Stimulated activated CD4-positive, alpha-beta T cell treated with anti-CD3 and anti-CD28 coated beads, Interleukin-2, amount 100 ng/mL, for 48 hours (primary cell): ENCODE measurements at regions not wholly inside any gene's neighbourhood (a gene's known extent, or its start where the extent isn't known, plus 50 kb on each side); places are given as distances from the start of the nearest gene placed in this dataset.
"Not testable (repeated sequence)": the region's sequence is repeated elsewhere in the genome, so short reads cannot be mapped to it uniquely, and the experiment has no call there.

ENCODE experiments used
- DNase-seq, 2 donors: peaks; one replicate each; pipeline ENCODE4 v3.0.0-alpha.2; 2020

- DNase-seq: no peak
Observed at GRCh38 chr14:82878951-82879350, 1345.3 kb upstream of the SEL1L start.

GRCh38 chr14:82879949-82880535 is 1346.4 kb upstream of the SEL1L start:
- no peak for DNase-seq

DNA sequence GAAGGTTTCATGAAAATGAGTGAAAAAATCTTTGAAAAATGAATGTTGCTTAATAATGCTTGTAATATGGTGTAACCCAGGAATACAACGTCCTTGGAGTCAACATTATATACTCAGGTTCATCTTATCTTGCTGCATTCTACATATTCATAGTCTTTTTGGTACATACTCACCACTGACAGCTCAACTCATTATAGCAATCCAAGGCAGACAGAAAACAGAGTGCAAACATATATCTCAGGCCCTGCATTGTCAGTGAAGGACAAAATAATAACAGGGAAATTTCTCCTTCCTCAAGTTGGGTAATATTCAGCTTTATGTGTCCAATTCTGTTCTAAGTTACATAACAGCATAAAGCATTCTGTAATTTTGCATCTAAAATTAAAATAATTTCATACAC is 1353.0 kb upstream of the SEL1L start:
- DNase-seq: no peak

GRCh38 chr14:82889701-82890100 is 1356.0 kb upstream of the SEL1L start:
- no peak for DNase-seq

- no peak for DNase-seq
Observed at GRCh38 chr14:82896476-82896875, 1362.8 kb upstream of the SEL1L start.

- no peak for DNase-seq
Observed at GRCh38 chr14:82897469-82898308, 1364.0 kb upstream of the SEL1L start.

- DNase-seq: no peak
Observed at GRCh38 chr14:82905762-82906161, 1372.1 kb upstream of the SEL1L start.

GRCh38 chr14:82911930-82912329 is 1378.3 kb upstream of the SEL1L start:
- DNase-seq: no peak

DNA sequence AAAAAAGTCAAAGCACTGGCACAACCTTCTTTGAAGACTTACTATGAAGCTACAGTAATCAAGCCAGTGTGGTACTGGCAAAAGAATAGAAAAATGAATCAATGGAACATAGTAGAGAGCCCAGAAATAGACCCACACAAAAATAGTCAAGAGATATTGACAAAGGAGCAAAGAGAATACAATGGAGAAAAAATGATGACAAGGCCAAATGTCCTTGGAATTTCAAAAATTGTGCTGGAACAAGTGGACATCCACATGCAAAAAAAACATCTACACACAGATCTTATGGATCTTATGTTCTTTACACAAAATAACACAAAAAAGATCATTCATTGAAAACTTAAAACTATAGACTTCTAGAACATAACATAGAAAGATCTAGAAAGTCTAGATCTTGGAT is 1379.7 kb upstream of the SEL1L start:
- no peak for DNase-seq

- no peak for DNase-seq
Observed at GRCh38 chr14:82915381-82915780, 1381.7 kb upstream of the SEL1L start.

DNA sequence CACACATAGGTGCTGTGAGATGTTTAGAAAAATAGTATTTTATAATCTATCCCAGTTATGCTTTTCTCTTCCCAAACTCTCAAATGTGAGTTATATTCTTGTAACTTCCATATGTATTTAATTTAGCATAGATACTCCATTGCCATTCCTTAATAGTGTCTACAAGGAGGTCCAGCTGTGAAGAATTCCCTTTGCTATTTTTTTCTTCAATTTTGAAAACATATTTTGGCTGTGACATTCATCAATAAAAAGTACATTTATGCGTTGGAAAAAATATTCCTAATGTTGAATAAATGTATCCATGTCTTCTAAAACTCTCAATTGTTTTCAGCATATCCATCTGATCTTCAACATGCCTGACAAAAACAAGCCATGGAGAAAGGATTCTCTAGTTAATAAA is 1402.0 kb upstream of the SEL1L start:
- no peak for DNase-seq

DNA sequence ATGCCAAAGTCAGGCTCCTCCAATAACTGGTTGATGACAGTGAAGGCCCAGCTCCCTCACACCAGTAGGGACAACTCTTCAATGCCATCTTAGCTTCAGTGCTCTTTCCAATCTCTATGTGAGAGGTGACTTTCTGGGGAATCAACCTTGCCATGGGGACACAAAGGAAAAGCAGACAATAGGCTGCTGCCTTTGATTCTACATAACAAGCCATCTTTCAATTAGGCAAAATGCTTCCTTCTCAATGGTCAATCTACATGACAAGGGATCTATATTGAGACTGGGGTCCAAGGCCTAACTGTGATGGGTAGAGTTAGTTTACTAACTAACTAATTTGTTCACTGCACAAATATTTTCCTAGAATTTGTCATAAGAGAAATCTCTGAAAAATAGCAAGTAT is 1417.5 kb upstream of the SEL1L start:
- DNase-seq: no peak

DNA sequence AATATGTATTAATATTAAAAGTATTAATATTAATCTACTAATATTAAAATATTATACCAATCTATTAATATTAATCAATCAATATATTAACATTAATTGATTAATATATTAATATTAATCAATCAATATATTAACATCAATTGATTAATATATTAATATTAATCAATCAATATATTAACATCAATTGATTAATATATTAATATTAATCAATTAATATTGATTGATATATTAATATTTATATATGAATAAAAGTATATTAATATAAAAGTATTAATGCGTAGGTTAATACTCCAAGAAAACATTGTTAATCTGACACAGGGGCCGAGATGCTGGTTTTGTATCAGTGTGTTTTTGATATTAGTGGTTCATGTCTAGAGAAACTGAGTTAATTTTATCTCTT is 1430.1 kb upstream of the SEL1L start:
- no peak for DNase-seq

GRCh38 chr14:82987502-82988124 is 1454.0 kb upstream of the SEL1L start:
- DNase-seq: no peak

DNA sequence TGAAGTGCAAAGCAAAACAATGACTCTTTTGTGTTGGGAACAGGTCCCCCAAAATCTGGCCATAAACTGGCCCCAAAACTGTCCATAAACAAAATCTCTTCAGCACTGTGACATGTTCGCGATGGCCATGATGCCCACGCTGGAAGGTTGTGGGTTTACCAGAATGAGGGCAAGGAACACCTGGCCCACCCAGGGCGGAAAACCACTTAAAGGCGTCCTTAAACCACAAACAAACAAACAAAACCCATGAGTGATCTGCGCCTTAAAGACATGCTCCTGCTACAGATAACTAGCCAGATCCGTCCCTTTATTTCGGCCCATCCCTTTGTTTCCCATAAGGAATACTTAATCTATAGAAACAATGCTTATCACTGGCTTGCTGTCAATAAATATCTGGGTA is 1460.9 kb upstream of the SEL1L start:
- DNase-seq: not testable (repeated sequence)

DNA sequence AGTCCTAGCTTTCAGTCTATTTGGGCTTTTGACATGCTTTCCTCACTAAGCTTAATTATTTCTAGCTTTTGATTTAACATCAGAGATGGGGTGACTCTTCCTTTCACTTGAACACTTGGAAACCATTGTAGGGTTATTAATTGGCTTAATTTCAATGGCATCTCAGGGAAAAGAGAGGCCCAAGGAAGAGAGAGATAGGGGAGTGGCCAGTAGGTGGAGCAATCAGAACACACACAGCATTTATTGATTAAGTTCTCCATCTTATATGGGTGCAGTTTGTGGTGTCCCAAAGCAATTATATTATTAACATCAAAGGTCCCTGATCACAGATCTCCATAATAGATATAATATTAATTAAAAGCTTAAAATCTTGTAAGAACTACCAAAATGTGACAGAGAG is 1466.1 kb upstream of the SEL1L start:
- DNase-seq: no peak

DNA sequence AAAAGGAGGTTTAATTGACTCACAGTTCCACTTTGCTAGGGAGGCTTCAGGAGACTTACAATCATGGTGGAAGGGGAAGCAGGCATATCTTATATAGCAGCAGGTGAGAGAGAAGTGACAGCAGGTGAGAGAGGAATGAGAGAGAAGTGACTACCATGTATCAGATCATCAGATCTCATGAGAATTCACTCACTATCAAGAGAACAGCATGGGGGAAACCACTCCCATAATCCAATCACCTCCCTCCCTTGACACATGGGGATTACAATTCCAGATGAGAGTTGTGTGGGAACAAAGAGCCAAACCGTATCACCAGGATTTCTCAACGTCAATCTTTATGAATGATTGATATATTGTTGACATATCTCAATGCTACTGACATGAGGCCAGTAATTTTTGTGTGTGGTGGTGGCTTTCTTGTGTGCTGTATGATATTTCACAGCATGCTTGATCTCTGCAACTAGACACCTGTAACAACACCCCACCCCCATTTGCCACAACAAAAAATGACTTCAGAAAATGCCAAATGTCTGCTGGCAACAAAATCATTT is 1470.9 kb upstream of the SEL1L start:
- no peak for DNase-seq

- no peak for DNase-seq
Observed at GRCh38 chr14:83006121-83006670, 1472.5 kb upstream of the SEL1L start.

GRCh38 chr14:83007052-83007451 is 1473.4 kb upstream of the SEL1L start:
- DNase-seq: not testable (repeated sequence)

DNA sequence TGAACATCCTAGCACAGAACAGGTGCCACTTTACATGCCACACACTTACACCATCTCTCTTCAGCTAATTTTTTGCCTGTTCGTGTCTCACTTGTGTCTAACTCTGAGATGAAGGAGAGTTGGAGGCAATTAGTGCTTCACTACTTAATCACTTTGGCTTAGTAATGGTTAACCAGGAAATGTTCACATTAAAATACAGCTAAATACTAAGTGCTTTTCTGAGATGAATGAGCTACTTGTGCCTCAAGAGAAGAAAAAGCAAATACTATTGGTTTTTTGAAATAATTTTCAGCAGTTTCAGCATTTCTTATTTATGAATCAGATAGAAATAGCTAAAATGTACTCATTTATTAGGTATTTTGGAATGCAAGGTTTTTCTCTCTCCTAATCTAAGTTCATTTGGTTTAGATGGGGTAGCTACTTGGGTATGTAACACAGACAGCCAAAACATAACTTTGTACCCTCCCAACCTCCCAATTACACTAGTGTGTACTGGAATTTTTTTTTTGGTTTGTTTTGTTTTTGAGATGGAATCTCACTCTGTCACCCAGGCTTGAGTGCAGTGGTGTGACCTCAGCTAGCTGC is 1474.1 kb upstream of the SEL1L start:
- DNase-seq: no peak

- no peak for DNase-seq
Observed at GRCh38 chr14:83017296-83017695, 1483.6 kb upstream of the SEL1L start.

DNA sequence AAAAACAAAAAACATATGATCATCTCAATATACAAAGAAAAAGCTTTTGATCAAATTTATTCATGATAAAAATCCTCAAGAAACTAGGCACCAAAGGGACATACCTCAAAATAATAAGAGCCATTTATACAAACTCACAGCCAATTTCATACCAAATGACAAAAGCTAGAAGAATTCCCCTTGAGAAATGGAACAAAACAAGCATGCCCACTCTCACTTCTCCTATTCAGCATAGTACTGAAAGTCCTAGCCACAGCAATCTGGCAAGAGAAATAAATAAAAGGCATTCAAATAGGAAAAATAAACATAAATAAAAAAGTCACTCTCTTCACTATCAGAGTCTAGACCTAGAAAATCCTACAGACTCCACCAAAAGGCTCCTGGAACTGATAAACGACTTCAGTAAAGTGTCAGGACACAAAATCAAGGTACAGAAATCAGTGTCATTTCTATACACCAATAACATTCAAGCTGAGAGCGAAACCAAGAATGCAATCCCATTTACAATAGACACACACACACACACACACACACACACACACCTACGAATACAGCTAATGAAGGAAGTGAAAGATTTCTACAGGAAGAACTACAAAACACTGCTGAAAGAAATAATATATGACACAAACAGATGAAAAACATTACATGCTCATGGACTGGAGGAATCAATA is 1486.2 kb upstream of the SEL1L start:
- no peak for DNase-seq

DNA sequence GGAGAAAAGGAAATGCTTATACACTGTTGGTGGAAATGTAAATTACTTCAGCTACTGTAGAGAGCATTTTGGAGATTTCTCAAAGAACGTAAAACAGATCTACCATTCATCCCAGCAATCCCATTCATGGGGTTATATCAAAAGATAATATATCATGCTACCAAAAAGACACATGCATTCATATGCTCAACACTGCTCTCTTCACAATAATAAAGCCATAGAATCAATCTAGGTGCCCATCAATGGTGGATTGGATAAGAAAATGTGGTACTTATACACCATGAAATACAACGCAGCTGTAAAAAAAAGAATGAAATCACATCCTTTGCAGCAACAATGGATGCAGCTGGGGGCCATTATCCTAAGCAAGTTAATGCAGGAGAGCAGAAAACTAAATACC is 1487.7 kb upstream of the SEL1L start:
- no peak for DNase-seq
